ENCODE measurements at regions not wholly inside any gene's neighbourhood (a gene's known extent, or its start where the extent isn't known, plus 50 kb on each side); places are given as distances from the start of the nearest gene placed in this dataset.

DNA sequence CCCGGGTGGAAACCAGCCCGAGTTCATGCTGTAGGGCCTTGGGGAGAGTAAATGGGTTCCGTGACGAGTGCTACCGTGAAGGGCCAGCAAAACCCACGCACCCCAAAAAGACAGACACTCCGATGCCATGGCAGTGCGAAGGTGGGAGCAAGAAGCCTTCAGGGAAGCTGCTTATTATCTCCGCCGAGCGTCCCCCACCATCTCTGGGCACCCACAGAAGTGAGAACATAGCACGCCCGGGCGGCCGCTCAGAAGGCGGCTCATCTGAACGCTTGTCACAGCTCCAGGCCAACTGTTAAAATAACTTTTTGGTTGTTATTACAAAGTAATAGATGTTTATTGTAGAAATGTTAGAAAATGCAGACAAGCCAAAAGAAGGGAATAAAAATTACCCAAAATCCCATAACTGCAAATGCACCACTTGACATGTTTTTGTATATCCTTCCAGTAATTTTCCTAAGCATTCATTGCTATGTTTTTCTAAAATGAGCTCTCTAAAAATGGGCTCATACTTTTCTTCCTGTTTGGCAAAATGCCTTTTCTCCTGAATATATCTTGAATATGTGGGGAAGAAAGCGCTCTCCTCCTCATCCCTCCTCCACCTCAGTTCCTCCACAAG lies 234.9 kb downstream of the NPHP4 start:
- DNase-seq (ENCODE audit: low spot score): no peak
- TF ChIP-seq TEAD1 (CRISPR knock-in tag; IDR thresholded peaks at IDR 0.05) (no peak), NR3C1 (CRISPR knock-in tag; conservative IDR thresholded peaks at IDR 0.05; ENCODE audit: low read depth) (no peak), NFE2L1 (CRISPR knock-in tag; IDR thresholded peaks at IDR 0.05) (no peak), ESRRA (CRISPR knock-in tag; IDR thresholded peaks at IDR 0.05; ENCODE audit: borderline replicate concordance) (no peak), RORB (CRISPR knock-in tag; IDR thresholded peaks at IDR 0.05) (no peak), SP1 (CRISPR knock-in tag; conservative IDR thresholded peaks at IDR 0.05) (no peak), PREB (CRISPR knock-in tag; IDR thresholded peaks at IDR 0.05; ENCODE audit: borderline replicate concordance) (no peak), FOXP1 (CRISPR knock-in tag; IDR thresholded peaks at IDR 0.05; ENCODE audit: borderline replicate concordance) (no peak), ARID4B (CRISPR knock-in tag; IDR thresholded peaks at IDR 0.05; ENCODE audit: borderline replicate concordance) (no peak), EMX1 (CRISPR knock-in tag; IDR thresholded peaks at IDR 0.05) (no peak)
- TF ChIP-seq, protein P1, sequence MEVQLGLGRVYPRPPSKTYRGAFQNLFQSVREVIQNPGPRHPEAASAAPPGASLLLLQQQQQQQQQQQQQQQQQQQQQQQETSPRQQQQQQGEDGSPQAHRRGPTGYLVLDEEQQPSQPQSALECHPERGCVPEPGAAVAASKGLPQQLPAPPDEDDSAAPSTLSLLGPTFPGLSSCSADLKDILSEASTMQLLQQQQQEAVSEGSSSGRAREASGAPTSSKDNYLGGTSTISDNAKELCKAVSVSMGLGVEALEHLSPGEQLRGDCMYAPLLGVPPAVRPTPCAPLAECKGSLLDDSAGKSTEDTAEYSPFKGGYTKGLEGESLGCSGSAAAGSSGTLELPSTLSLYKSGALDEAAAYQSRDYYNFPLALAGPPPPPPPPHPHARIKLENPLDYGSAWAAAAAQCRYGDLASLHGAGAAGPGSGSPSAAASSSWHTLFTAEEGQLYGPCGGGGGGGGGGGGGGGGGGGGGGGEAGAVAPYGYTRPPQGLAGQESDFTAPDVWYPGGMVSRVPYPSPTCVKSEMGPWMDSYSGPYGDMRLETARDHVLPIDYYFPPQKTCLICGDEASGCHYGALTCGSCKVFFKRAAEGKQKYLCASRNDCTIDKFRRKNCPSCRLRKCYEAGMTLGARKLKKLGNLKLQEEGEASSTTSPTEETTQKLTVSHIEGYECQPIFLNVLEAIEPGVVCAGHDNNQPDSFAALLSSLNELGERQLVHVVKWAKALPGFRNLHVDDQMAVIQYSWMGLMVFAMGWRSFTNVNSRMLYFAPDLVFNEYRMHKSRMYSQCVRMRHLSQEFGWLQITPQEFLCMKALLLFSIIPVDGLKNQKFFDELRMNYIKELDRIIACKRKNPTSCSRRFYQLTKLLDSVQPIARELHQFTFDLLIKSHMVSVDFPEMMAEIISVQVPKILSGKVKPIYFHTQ (CRISPR knock-in tag; IDR thresholded peaks at IDR 0.05): no peak
- TF ChIP-seq, protein P2, sequence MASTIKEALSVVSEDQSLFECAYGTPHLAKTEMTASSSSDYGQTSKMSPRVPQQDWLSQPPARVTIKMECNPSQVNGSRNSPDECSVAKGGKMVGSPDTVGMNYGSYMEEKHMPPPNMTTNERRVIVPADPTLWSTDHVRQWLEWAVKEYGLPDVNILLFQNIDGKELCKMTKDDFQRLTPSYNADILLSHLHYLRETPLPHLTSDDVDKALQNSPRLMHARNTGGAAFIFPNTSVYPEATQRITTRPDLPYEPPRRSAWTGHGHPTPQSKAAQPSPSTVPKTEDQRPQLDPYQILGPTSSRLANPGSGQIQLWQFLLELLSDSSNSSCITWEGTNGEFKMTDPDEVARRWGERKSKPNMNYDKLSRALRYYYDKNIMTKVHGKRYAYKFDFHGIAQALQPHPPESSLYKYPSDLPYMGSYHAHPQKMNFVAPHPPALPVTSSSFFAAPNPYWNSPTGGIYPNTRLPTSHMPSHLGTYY (CRISPR knock-in tag; IDR thresholded peaks at IDR 0.05): no peak
- CTCF ChIA-PET: interaction anchor here (1.7 kb wide), 1 partner anchor 12 kb away, joined by 5 read pairs; no protein-coding TSS in a partner anchor
- Mint-ChIP-seq H3K27ac (peak overlapping the region; percentile 66; the same call in 1 of the 2 replicates), H3K36me3 (peaks cover 10% of the 10 kb centered on the region), H3K4me1 (peaks cover 17% of the 10 kb centered on the region), H3K27me3 (ENCODE audit: low read depth) (peaks cover 6% of the 10 kb centered on the region; the same call in 1 of the 2 replicates), H3K4me3 (no peak overlapping the region), H3K9me3 (peaks cover 22% of the 10 kb centered on the region)
- POLR2A ChIA-PET: no interaction called here
- no peak for ATAC-seq

DNA sequence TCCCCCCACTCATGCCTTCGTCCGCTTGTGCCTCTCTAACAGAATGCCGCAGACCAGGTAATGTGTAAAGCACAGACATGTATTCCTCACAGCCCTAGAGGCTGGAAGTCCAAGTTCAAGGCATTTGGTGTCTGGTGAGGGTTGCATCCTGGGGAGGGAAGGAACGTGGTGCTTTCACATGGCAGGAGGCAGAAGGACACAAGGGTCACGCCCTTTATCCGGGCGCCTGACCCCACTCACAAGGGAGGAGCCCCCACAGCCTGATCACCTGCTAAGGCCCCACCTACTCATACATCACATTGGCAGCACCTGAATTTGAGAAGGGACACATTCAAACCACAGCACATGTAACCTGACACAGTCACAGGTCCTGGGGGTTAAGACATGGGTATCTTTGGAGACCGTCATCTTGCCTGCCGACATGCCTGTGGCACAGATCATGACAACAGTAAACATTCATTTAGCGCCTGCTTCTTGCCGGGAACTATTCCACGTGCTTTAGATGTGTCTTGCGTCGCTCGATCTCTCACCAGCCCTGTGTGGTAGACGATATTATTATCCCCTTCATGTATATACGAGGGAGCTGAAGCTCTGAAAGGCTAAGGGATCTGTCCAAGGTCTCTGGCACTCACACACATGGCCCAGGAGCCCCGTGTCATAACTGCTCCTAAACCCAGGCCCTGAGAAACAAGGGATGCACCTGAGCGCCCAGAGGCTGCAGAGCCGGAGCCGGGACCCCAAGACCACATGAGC lies 235.6 kb downstream of the NPHP4 start:
- DNase-seq (ENCODE audit: low spot score): no peak
- TF ChIP-seq, protein P3, sequence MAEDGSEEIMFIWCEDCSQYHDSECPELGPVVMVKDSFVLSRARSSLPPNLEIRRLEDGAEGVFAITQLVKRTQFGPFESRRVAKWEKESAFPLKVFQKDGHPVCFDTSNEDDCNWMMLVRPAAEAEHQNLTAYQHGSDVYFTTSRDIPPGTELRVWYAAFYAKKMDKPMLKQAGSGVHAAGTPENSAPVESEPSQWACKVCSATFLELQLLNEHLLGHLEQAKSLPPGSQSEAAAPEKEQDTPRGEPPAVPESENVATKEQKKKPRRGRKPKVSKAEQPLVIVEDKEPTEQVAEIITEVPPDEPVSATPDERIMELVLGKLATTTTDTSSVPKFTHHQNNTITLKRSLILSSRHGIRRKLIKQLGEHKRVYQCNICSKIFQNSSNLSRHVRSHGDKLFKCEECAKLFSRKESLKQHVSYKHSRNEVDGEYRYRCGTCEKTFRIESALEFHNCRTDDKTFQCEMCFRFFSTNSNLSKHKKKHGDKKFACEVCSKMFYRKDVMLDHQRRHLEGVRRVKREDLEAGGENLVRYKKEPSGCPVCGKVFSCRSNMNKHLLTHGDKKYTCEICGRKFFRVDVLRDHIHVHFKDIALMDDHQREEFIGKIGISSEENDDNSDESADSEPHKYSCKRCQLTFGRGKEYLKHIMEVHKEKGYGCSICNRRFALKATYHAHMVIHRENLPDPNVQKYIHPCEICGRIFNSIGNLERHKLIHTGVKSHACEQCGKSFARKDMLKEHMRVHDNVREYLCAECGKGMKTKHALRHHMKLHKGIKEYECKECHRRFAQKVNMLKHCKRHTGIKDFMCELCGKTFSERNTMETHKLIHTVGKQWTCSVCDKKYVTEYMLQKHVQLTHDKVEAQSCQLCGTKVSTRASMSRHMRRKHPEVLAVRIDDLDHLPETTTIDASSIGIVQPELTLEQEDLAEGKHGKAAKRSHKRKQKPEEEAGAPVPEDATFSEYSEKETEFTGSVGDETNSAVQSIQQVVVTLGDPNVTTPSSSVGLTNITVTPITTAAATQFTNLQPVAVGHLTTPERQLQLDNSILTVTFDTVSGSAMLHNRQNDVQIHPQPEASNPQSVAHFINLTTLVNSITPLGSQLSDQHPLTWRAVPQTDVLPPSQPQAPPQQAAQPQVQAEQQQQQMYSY (CRISPR knock-in tag; IDR thresholded peaks at IDR 0.05): no peak
- TF ChIP-seq NFE2L1 (CRISPR knock-in tag; IDR thresholded peaks at IDR 0.05) (no peak), GRHL2 (CRISPR knock-in tag; IDR thresholded peaks at IDR 0.05; ENCODE audit: insufficient replicate concordance, severe bottlenecking) (no peak)
- TF ChIP-seq, protein P4, sequence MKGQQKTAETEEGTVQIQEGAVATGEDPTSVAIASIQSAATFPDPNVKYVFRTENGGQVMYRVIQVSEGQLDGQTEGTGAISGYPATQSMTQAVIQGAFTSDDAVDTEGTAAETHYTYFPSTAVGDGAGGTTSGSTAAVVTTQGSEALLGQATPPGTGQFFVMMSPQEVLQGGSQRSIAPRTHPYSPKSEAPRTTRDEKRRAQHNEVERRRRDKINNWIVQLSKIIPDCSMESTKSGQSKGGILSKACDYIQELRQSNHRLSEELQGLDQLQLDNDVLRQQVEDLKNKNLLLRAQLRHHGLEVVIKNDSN (CRISPR knock-in tag; IDR thresholded peaks at IDR 0.05): no peak
- Mint-ChIP-seq H3K27ac (no peak overlapping the region), H3K36me3 (peaks cover 9% of the 10 kb centered on the region), H3K27me3 (ENCODE audit: low read depth) (peaks cover 6% of the 10 kb centered on the region; the same call in 1 of the 2 replicates), H3K4me3 (no peak overlapping the region), H3K9me3 (peaks cover 15% of the 10 kb centered on the region), H3K4me1 (peaks cover 24% of the 10 kb centered on the region)
- POLR2A ChIA-PET: no interaction called here
- CTCF ChIA-PET: interaction anchor here (0.7 to 2.1 kb wide), 3 partner anchors 8 to 11 kb away, joined by 3 to 21 read pairs (median 5); no protein-coding TSS in a partner anchor
- no peak for ATAC-seq

Measured in WTC11 (cell line).